ENCODE measurements at regions not wholly inside any gene's neighbourhood (a gene's known extent, or its start where the extent isn't known, plus 50 kb on each side); places are given as distances from the start of the nearest gene placed in this dataset.
A peak's percentile ranks its signal among the peaks of the same experiment; 100 is the strongest.

DNA sequence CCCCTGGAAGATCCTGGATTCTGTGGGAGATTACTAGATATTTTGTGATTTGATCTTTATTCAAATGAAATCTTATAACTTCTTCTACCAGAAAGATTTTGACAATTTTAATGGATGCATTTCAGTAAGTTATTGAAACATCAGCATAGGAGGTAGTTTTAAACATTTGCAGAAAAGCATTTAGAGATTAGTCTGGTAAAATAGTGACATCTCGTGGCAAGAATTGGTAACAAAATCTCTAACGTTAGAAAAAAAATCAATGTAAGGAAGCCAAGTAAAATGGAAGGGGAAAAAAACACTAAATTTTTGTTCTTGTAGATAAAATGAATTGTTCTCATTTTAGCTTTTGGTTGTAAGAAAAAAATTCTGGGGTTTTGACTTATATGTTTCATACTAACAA is 73.3 kb downstream of the TASL start:
- peak; percentile 18 for DNase-seq (ENCODE audit: low read depth)

GRCh38 chrX:30495468-30495867 is 82.1 kb downstream of the TASL start:
- no peak for DNase-seq (ENCODE audit: low read depth)

DNA sequence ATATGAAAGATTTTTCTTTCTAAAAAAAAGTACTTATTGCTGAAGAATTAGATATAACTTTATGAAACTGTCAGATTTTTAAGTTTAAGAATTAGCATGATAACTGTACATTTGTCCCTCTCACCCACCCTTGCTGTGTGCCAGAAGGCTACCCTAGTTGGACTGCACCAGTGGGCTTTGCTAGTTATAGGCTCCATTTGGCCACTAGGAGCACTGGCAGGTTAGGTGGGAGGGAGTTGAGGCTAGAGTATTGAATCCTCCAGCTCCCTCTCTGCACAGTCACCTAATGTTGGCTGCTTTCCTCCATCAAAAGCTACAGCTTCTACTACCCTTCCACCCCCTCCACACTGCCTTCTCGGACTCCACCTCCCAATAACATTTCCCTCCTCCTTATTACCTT is 84.2 kb downstream of the TASL start:
- no peak for DNase-seq (ENCODE audit: low read depth)

- DNase-seq (ENCODE audit: low read depth): peak; percentile 33
These were observed 88.2 kb downstream of the TASL start for GRCh38 chrX:30489323-30489722.

DNA sequence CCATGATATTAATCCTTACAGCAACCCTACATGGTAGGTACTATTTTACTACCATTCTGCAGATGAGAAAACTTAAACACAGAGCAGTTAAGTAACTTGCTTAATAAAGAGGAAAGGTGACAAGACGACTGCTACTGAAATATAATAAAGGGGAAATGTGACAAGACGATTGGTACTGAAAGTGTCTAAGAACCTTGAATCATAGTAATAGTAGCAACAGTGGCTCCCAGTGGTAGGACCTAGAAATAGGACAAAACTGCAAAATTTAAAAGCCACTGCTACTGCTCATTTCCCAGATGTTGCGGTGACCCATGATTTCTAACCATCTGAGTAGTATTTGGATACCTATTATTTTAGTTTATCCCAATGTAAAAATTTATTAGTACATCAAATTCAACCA is 89.5 kb downstream of the TASL start:
- peak; percentile 2 for DNase-seq (ENCODE audit: low read depth)

DNA sequence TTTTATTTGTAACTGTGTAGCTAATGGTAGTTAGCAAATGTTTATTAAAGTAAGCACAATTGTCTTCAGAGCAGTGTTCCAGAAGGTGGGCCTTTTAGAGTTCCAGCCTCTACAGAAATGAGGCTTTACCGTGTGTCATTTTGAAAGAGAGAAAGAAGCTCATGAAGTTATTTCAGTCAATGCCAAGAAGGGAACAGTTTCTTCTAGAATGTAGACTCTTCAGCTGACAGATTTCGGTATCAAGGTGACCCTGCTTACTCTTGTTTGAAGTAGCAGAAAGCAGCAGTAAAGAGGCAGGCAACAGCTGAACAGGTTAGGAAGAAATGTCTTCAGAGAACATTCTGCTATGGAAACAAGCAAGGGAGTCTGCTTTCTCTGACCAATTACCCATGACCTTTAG is 93.6 kb downstream of the TASL start:
- DNase-seq (ENCODE audit: low read depth): no peak

DNA sequence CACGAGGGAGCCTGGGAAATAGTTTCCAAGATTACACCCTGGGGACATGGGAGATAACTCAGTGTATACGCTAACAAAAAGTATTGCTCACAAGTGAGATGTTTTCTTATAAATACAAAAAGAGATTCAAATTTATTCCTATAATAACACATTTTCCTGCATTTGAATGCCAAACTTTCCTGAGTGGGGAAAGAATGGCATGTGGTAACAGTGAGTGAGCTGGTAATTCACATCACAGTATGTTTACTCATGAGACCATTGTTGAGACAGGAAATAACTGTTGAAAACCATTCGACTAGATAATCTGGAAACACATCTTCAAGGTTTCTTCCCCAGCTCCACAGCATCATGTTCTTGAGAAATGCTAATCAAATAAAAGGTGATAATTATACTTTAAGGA is 109.1 kb downstream of the TASL start:
- DNase-seq (ENCODE audit: low read depth): no peak
